ENCODE measurements at regions not wholly inside any gene's neighbourhood (a gene's known extent, or its start where the extent isn't known, plus 50 kb on each side); places are given as distances from the start of the nearest gene placed in this dataset.

DNA sequence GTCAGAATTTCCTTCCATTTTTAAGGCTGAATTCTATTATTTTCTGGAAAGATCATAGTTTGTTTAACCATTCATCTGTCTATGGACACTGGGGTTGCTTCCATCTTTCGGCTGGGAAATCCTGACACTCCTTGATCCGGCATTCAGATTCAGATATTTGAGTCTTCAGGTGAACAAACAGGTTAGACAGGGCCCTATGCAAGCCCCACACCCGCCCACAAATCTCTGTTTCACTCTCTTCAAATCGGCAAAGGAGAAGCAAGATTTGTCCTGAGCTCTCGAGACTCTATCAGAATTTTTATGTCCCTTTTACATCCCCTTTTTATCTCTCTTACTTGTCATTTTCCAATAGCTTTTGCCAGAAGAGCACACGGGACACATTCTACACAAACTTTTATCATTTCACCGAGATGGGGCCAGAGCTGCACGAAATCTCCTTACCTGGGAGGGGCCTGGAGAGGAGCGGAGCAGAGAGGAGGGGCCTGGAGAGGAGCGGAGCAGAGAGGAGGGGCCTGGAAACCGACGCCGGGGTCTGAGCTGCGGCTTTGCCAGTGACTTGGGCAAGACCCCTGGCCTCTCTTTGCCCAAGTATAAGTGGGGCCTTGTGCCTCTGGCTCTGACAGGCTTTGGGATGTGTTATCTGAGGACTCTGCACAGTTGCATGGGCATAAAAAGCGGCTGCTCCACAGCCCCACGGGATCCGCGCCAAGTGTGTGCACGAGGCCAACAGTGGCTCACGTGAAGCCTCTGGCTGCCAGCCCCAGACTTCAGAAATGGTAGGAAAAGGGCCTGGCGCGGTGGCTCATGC is 54.3 kb upstream of the RBFOX3 start:
- Histone ChIP-seq H3K4me3 (no peak overlapping the region), H3K9me3 (peaks cover 0 to 4% (median 0%) of the 10 kb centered on the region in 3 donors), H3K4me1 (peaks cover 5% of the 10 kb centered on the region), H3K27ac (no peak overlapping the region), H3K36me3 (replicated peaks in 1 of 2; ENCODE audit: insufficient read depth in 1 of 2, low read depth in 2 of 2) (no peaks in the 10 kb centered on the region), H3K27me3 (no peaks in the 10 kb centered on the region)
- TF ChIP-seq, protein P1, sequence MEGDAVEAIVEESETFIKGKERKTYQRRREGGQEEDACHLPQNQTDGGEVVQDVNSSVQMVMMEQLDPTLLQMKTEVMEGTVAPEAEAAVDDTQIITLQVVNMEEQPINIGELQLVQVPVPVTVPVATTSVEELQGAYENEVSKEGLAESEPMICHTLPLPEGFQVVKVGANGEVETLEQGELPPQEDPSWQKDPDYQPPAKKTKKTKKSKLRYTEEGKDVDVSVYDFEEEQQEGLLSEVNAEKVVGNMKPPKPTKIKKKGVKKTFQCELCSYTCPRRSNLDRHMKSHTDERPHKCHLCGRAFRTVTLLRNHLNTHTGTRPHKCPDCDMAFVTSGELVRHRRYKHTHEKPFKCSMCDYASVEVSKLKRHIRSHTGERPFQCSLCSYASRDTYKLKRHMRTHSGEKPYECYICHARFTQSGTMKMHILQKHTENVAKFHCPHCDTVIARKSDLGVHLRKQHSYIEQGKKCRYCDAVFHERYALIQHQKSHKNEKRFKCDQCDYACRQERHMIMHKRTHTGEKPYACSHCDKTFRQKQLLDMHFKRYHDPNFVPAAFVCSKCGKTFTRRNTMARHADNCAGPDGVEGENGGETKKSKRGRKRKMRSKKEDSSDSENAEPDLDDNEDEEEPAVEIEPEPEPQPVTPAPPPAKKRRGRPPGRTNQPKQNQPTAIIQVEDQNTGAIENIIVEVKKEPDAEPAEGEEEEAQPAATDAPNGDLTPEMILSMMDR (IDR thresholded peaks at IDR 0.05): no peak
- intact Hi-C loops (cut with DNase I): no loop called here
- 6% methylated on average over 16 to 22 of the region's 22 CpGs for WGBS, 2 donors
- ATAC-seq (peak; percentile 80), DNase-seq (peak; percentile 84 to 93 (median 87))

DNA sequence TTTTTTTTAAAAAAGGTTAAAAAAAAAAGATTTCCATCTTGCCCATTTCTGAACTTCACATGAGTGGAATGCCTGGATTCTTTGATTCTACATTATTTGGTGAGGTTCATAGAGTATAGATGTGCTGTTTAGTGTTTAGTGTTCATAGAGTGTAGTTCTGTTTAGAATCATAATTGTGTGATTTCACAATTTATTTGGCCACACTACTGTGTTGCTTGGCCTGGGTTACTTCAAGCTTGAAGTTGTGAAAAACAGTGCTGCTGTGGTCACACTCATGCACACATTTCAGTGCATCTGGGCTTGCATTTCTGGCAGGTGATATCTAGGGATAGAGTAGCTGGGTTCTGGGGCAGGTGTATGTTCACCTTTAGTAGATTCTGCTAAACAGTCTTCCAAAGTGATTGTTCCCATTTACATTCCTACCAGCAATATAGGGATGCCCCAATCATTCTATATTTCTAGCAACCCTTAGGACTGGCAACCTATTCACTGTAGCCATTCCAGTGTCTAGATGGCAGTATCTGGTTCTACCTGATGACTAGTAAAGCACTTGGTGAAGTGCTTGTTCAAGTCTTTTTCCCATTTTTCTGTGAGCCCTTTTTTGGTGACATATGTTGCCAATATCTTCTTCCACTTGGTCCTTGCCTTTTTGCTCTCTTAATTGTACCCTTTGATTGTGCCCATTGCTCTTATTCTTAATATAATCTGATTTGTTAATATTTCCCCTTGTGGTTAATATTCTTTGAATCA is 50.6 kb upstream of the RBFOX3 start:
- no peaks in the 10 kb centered on the region for H3K36me3 ChIP-seq (replicated peaks in 1 of 2; ENCODE audit: insufficient read depth in 1 of 2, low read depth in 2 of 2)
- H3K27me3 ChIP-seq: no peaks in the 10 kb centered on the region
- DNase-seq (no peak), ATAC-seq (no peak)
- TF ChIP-seq, protein P1 (IDR thresholded peaks at IDR 0.05): no peak
- no peak for TF ChIP-seq POLR2A (IDR thresholded peaks at IDR 0.05)
- H3K9me3 ChIP-seq: peaks cover 0 to 4% (median 0%) of the 10 kb centered on the region in 3 donors
- no peak overlapping the region for H3K27ac ChIP-seq
- no peak overlapping the region for H3K4me3 ChIP-seq
- intact Hi-C loops (cut with DNase I): no loop called here
- peaks cover 5% of the 10 kb centered on the region for H3K4me1 ChIP-seq
